Stimulated activated naive CD8-positive, alpha-beta T cell treated with anti-CD3 and anti-CD28 coated beads, Interleukin-15, Interleukin-2, amounts not matched to agents 100 ng/mL and 50 ng/mL, for 24 hours (primary cell): ENCODE measurements at regions not wholly inside any gene's neighbourhood (a gene's known extent, or its start where the extent isn't known, plus 50 kb on each side); places are given as distances from the start of the nearest gene placed in this dataset.

ENCODE experiments used
- H3K27ac Mint-ChIP-seq: one replicate; pipeline ENCODE4 v1.8.0; 2021; ENCODE audit warnings: mild to moderate bottlenecking, mixed read lengths
- H3K27me3 Mint-ChIP-seq: one replicate; pipeline ENCODE4 v1.8.0; 2021; ENCODE audit warnings: mixed read lengths
- H3K36me3 Mint-ChIP-seq: one replicate; pipeline ENCODE4 v1.8.0; 2021; ENCODE audit warnings: low read depth, mixed read lengths
- H3K4me1 Mint-ChIP-seq: one replicate; pipeline ENCODE4 v1.8.0; 2021; ENCODE audit warnings: low read depth, mixed read lengths
- H3K4me3 Mint-ChIP-seq: one replicate; pipeline ENCODE4 v1.8.0; 2021; ENCODE audit warnings: mild to moderate bottlenecking, mixed read lengths
- H3K9me3 Mint-ChIP-seq: one replicate; pipeline ENCODE4 v1.8.0; 2021; ENCODE audit warnings: mixed read lengths

DNA sequence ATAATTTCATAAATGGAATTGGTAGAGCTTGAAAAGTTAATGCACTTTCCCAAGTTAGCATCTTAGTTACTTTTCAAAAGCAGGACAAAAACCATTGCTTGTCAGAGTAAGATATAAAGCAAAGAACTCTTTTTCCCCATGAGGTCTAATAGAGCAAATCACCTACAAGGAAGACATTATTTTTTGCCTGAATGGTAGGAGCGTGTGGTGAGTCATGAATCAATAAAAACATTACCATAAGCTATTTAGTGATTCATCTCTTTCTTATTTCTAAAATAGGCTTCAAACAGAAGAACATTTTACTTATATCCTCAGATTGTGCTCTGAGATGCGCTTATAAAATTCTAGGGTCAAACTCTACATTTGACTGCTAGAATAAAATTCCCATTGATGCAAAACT lies 109.4 kb upstream of the GPRIN3 start:
- no peaks in the 10 kb centered on the region for H3K9me3 Mint-ChIP-seq
- H3K36me3 Mint-ChIP-seq: no peaks in the 10 kb centered on the region
- H3K27ac Mint-ChIP-seq: no peak overlapping the region
- H3K27me3 Mint-ChIP-seq: no peaks in the 10 kb centered on the region
- H3K4me1 Mint-ChIP-seq: no peaks in the 10 kb centered on the region
- no peak overlapping the region for H3K4me3 Mint-ChIP-seq

DNA sequence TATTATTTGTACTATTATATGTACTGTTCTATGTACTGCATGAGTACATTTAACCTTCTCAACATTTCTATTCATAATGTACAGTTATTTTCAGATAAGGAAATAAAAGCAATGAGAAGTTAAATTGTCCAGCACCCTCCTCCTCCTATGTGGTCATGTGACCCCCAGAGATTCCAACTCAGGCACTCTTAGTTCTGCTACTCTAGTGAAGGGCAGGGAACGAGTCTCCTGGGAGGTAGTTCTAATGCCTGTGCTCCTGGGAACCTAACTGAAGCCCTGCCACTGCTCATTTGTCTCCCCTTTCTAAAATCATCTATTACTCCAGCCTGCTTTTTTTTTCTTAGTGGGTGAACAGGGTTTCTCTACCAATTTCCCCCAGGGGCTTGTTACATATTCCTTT lies 105.9 kb upstream of the GPRIN3 start:
- Mint-ChIP-seq H3K36me3 (no peaks in the 10 kb centered on the region), H3K27ac (no peak overlapping the region), H3K27me3 (no peaks in the 10 kb centered on the region), H3K4me3 (no peak overlapping the region), H3K4me1 (no peaks in the 10 kb centered on the region), H3K9me3 (no peaks in the 10 kb centered on the region)

DNA sequence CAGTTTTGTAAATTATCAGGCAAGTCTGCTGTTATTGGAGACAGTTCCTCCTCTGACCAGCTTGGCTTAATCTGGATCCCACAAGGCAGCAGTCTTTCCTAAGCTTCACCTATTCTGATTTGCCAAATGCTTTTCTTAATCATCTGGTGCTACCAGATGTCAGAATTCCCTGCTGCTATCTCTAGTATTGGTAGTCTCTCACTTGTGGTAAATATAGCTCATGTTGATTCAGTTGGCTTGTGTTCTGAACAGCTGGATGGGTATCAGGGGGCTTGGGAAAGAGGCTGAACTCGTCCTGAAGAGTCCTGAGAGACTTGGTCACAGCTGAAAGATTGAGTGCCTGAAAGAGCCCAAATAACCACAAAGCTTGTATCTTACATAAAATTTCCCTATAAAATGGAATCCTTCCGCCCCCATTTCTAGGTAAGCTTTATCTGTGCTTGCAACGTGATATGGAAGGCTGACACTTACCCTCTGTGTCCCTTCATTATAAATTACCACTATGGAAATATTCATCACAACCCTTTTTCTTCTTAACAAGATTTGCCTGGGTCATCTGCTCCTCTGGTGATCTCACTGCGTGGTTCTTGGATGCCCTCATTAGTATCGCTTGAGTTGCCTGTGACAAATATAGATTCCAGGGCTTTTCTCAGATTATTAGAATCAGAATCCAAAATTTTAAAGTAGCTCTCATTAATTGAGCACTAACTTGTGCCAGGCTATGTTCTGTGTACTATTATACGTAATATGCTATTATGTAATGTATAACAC lies 104.1 kb upstream of the GPRIN3 start:
- H3K36me3 Mint-ChIP-seq: no peaks in the 10 kb centered on the region
- no peaks in the 10 kb centered on the region for H3K4me1 Mint-ChIP-seq
- no peaks in the 10 kb centered on the region for H3K27me3 Mint-ChIP-seq
- H3K9me3 Mint-ChIP-seq: no peaks in the 10 kb centered on the region
- H3K27ac Mint-ChIP-seq: no peak overlapping the region
- H3K4me3 Mint-ChIP-seq: no peak overlapping the region

DNA sequence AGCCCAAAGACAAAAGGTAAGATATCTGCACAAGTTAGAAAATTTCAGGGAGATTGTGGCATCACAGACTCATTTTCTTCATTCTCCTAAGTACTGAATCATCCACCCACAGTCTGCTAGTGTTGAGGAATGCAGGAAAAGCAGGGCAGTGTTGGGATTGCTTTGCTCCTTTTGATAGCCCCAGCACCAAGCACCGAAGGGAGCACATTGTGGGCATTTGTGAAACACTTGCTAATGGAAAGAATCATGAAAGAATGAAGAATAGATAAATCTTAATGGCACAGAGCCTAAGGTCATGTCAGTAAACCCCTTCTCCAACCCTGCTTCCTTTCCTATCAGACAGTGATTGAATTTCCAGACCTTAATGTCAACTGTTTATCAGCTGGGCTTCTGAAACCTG lies 103.1 kb upstream of the GPRIN3 start:
- Mint-ChIP-seq H3K4me3 (no peak overlapping the region), H3K9me3 (no peaks in the 10 kb centered on the region), H3K27ac (no peak overlapping the region), H3K4me1 (no peaks in the 10 kb centered on the region), H3K36me3 (no peaks in the 10 kb centered on the region), H3K27me3 (no peaks in the 10 kb centered on the region)

DNA sequence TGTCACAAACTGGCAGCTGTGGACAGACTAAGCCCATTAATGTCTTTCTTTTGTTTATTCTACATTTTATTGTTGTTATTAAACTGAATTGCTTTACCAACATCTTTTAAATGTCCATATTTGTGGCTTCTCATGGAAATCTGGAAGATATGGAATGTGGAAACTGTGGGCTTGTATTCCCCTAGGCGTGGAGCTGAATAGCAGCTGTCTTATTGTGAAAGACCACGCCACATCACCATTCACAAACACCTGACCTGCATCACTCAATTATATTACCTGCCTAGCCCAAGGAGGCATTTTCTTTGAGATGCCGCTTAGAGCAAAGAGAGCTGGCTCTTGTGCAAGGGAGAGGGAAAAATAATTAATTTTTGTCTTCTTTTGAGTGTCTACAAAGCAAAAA lies 96.9 kb upstream of the GPRIN3 start:
- H3K9me3 Mint-ChIP-seq: no peaks in the 10 kb centered on the region
- no peak overlapping the region for H3K27ac Mint-ChIP-seq
- no peaks in the 10 kb centered on the region for H3K27me3 Mint-ChIP-seq
- no peaks in the 10 kb centered on the region for H3K4me1 Mint-ChIP-seq
- H3K36me3 Mint-ChIP-seq: no peaks in the 10 kb centered on the region
- no peak overlapping the region for H3K4me3 Mint-ChIP-seq

DNA sequence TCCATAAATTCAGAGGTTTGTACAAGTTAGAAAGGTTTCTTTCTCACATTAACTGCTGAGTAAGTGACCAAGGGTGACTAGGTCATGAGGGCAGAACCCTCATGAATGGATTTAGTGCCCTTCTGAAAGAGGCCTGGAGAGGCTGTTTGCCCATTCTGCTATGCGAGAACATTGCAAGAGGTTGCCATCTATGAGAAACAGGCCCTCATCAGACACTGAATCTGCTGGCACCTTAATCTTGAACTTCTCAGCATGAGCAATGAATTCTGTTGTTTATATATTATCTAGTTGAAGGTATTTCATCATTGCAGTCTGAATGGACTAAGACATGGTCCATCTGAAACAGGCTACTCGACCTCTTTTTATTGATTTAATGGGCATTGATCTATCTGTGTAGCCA lies 96.2 kb upstream of the GPRIN3 start:
- Mint-ChIP-seq H3K4me1 (no peaks in the 10 kb centered on the region), H3K36me3 (no peaks in the 10 kb centered on the region), H3K27ac (no peak overlapping the region), H3K4me3 (no peak overlapping the region), H3K27me3 (no peaks in the 10 kb centered on the region), H3K9me3 (no peaks in the 10 kb centered on the region)

DNA sequence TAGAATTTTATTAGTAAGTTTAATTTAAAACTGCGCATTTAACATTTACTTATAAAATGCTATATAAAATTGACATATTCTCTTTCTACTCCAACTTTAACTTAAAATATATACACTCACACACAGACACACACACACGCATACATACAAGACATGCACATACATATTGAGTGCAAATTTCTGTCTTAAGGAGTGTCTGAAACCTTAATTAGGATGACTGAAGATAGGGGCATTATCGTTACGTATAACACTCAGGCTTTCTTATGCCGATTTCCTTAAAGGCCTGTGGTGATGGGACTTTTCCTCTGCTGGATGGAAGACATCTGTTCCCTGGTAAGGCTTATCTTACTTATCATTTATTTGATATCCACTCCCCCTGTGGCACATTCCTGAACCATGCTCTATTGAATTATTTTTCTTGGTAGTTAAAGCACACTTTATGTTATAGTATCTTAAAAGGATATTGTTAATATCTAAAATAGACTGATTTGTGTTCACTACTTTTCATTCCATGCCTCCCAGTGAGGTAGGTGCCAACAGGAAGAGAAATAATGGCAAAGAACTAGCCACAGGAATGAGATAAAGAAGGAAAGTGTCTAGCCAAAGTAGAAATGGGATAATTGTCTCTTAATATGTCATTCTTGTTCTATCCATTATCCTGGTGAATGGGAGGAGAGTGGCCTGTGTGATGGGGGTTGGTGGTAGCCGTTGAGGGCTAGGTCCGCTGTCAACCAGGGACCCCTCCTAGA lies 92.9 kb upstream of the GPRIN3 start:
- Mint-ChIP-seq H3K27ac (no peak overlapping the region), H3K4me1 (no peaks in the 10 kb centered on the region), H3K9me3 (no peaks in the 10 kb centered on the region), H3K27me3 (no peaks in the 10 kb centered on the region), H3K36me3 (no peaks in the 10 kb centered on the region), H3K4me3 (no peak overlapping the region)

DNA sequence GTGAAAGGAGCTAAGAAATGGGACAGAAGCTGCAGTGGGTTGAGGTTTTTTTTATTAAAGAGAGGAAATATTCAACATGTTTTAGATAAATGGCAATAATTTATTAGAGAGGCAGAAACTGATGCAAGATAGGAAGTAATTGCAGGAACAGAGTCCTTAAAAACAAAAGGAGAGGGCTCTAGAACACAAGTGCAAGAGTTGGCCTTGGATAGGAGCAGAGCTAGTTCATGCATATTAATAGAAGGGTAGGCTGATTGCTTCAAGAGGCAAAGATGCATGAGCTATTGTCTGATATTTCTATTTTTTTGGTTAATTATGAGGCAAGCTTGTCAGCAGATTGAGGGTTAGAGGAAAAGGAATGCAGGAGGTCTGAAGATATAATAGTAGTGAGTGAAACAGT lies 91.0 kb upstream of the GPRIN3 start:
- Mint-ChIP-seq H3K9me3 (no peaks in the 10 kb centered on the region), H3K27ac (no peak overlapping the region), H3K27me3 (no peaks in the 10 kb centered on the region), H3K4me1 (no peaks in the 10 kb centered on the region), H3K4me3 (no peak overlapping the region), H3K36me3 (no peaks in the 10 kb centered on the region)

DNA sequence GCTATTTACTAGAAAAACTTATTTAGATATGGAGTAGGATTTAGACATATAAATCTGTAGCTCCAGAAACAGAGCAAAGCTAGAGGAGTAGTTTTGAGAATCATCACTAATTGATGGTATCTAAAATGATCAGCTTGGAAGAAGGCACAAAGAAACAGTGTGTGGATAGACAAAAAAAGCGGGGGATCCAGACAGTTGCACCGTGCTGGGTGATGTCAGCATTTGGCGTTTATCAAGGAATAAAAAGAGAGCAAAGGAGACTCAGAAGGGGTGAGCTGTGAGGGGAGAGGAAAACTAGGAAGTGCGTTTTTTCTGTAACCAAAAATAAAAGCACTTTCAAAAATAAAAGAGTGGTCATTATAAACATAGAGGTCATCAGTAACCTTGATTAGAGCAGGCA lies 90.5 kb upstream of the GPRIN3 start:
- H3K36me3 Mint-ChIP-seq: no peaks in the 10 kb centered on the region
- H3K4me1 Mint-ChIP-seq: no peaks in the 10 kb centered on the region
- H3K4me3 Mint-ChIP-seq: no peak overlapping the region
- no peak overlapping the region for H3K27ac Mint-ChIP-seq
- H3K9me3 Mint-ChIP-seq: no peaks in the 10 kb centered on the region
- H3K27me3 Mint-ChIP-seq: no peaks in the 10 kb centered on the region

DNA sequence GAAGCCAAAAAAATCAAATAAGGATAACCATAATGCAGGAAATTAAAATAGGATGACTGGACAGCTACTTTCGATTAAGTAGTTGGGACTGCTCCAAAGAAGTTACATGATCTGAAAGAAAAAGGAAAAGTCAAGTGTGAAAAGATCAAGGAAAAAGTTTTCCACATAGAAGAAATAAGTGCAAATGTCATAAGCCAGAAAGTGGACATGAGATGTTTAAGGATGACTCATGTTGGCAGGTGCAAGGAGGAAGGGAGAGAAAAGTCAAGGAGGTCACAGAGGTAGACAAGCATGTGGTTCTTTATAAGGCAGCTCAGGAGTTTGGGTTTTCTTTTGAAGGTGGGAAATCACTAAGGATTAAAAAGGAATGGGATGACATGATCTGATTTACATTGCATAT lies 89.8 kb upstream of the GPRIN3 start:
- Mint-ChIP-seq H3K27me3 (no peaks in the 10 kb centered on the region), H3K4me1 (no peaks in the 10 kb centered on the region), H3K4me3 (no peak overlapping the region), H3K36me3 (no peaks in the 10 kb centered on the region), H3K9me3 (no peaks in the 10 kb centered on the region), H3K27ac (no peak overlapping the region)

DNA sequence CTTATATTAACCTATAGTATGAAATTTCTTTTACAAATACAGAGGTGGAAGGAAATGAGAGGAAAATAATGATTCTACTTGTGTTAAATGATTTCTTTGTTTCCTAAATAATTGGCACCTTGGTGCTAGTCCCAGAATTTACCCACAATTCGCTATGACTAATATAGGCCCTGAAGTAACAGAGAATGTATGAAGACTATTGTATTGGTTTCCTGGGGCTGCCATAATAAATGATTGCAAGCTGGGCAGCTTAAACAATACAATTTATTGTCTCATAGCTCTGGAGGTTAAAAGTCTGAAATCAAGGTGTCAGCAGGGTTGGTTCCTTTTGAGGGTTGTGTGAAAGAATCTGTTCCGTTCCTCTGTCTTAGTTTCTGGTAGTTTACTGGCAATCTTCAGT lies 74.8 kb upstream of the GPRIN3 start:
- no peak overlapping the region for H3K4me3 Mint-ChIP-seq
- peaks cover 4% of the 10 kb centered on the region for H3K27me3 Mint-ChIP-seq
- no peak overlapping the region for H3K27ac Mint-ChIP-seq
- no peaks in the 10 kb centered on the region for H3K4me1 Mint-ChIP-seq
- peaks cover 15% of the 10 kb centered on the region for H3K9me3 Mint-ChIP-seq
- H3K36me3 Mint-ChIP-seq: no peaks in the 10 kb centered on the region

DNA sequence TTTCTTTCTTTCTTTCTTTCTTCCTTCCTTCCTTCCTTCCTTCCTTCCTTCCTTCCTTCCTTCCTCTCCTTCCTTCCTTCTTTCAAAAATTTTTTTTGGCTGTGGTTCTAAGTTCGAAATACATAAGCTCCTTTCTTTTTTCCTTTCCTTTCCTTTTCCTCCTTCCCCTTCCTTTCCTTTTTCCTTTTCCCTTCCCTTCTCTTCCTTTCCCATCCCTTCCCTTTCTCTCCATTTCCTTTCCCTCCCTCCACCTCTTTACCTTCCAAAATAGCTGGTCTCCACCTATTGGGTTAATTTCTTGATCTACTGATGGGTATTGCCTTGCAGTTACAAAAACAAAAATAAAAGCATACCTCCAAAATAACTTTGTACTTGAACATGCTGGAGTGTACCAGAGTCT lies 73.4 kb upstream of the GPRIN3 start:
- Mint-ChIP-seq H3K9me3 (peaks cover 15% of the 10 kb centered on the region), H3K36me3 (no peaks in the 10 kb centered on the region), H3K4me1 (no peaks in the 10 kb centered on the region), H3K27me3 (peaks cover 4% of the 10 kb centered on the region), H3K4me3 (no peak overlapping the region), H3K27ac (peak overlapping the region; percentile 2)

DNA sequence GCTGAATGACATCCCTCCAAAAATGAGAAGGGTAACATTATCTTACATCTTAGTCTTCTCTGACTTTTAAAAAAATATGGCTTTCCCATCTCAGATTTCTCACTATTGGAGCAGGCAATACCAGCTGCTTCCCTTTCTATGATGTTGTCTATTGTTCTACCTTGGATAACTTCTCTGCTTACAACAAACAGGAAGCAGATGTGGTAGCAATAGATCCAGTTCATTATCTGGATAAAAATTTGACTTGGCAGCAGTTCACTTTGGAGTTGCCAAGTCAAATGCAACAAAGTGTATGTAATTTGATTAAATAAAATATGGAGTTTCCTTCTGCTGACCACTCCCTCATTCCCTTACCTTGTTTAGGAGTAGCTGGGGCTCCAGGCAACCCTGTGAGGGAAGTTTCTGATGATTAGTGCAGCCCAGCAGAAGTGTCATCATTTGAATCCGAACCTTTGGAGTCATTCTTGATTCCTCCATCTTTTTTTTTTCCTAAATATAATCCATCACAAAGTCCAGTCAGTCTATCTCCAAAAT lies 72.0 kb upstream of the GPRIN3 start:
- Mint-ChIP-seq H3K4me1 (no peaks in the 10 kb centered on the region), H3K9me3 (peaks cover 15% of the 10 kb centered on the region), H3K4me3 (no peak overlapping the region), H3K27ac (no peak overlapping the region), H3K27me3 (no peaks in the 10 kb centered on the region), H3K36me3 (no peaks in the 10 kb centered on the region)

DNA sequence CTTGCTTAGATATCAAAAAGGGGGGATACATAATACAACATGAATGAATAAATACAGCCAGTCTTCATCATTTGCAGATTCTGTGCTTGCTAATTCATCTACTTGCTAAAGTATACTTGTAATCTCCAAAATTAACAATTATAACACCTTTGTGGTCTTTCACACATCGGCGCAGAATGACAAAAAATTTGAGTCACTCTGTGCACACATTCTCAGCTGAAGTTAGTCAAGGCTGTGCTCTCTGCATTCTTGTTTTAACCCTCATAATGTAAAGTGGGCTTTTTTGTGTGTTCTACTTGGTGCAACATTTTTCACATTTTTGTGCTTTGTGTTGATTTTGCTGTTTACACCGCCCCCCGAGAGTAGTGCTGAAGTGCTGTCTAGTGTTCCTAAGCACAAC lies 65.8 kb upstream of the GPRIN3 start:
- no peak overlapping the region for H3K27ac Mint-ChIP-seq
- H3K4me1 Mint-ChIP-seq: no peaks in the 10 kb centered on the region
- H3K36me3 Mint-ChIP-seq: no peaks in the 10 kb centered on the region
- H3K9me3 Mint-ChIP-seq: peaks cover 5% of the 10 kb centered on the region
- no peaks in the 10 kb centered on the region for H3K27me3 Mint-ChIP-seq
- no peak overlapping the region for H3K4me3 Mint-ChIP-seq

DNA sequence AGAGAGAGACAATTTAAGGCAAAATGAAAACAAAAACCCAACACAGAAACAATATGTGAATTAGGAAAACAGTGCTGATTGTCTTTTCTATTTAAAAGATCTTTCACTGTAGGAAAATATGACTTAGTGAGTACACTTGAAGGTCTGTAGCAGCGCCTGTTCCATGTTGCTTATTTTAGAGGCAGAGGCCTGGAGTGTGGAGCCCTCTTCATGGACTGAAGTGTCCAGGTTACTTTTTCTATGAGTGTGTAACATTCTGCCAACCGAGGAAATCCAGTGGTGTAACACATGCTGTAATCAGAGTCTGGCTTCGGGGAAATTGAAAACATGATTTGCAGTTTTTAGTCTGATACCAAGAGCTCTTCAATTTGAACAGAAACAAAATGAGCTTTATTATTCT lies 64.0 kb upstream of the GPRIN3 start:
- H3K27me3 Mint-ChIP-seq: no peaks in the 10 kb centered on the region
- no peak overlapping the region for H3K27ac Mint-ChIP-seq
- H3K4me3 Mint-ChIP-seq: no peak overlapping the region
- no peaks in the 10 kb centered on the region for H3K9me3 Mint-ChIP-seq
- no peaks in the 10 kb centered on the region for H3K4me1 Mint-ChIP-seq
- H3K36me3 Mint-ChIP-seq: no peaks in the 10 kb centered on the region

DNA sequence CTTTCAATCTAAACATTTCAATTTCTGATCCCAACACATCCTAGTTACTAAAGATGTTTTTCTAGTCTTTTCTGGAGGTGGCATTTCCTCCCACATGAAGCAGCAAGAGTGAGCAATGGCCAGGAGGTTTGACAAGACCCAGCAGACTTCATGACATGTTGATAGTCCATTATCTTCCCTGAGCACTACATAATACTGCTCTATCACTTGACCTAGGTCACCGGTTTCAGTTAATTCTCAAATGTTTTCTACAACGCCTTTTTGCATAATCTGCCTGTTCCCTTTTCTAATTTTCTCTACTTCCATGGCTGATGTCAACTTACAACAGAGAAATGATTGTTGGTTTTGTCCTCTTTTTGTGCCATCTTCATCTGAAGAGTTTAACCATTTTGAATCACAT lies 62.0 kb upstream of the GPRIN3 start:
- Mint-ChIP-seq H3K4me1 (no peaks in the 10 kb centered on the region), H3K27me3 (no peaks in the 10 kb centered on the region), H3K4me3 (no peak overlapping the region), H3K36me3 (no peaks in the 10 kb centered on the region), H3K9me3 (no peaks in the 10 kb centered on the region), H3K27ac (no peak overlapping the region)
